HG03469 (cell line): ENCODE measurements at regions not wholly inside any gene's neighbourhood (a gene's known extent, or its start where the extent isn't known, plus 50 kb on each side); places are given as distances from the start of the nearest gene placed in this dataset.

Source experiments
- ATAC-seq: cut with Tn5 transposase; IDR thresholded peaks from one replicate; pipeline ENCODE4 v1.9.1; 2021; ENCODE audit warnings: mild to moderate bottlenecking, moderate library complexity, moderate number of reproducible peaks; ENCODE audit not compliant: unreplicated experiment

DNA sequence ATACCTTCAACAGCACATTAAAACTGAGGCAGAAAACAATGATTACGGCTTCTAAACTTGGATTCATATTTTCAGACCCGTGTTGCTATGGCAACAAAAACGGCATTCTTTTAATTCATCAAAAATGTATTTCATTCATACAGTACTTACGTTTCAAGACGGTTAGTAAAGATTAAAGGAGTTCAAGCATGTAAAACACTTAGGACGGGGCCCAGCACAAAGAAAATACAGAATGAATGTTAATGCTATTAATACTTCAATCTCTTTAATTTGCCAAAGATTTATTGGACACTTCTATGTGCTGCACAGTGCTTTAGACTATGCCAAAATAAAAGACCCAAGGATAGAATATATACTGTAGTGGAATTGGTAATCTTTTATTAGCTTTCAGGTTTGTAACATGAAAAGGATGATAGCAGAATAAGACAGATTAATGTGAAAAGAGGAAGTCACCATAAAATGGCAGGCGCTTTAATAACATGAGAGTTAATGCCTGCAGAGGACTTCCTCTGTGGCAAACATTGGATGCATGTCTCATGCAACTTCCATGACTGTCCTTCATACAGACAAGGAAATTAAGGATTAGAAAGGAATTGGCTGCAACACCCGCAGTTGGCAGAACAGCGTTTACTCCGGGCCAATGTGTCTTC lies 201.6 kb upstream of the KLF6 start:
- no peak for ATAC-seq

GRCh38 chr10:3982746-3983442 lies 197.9 kb upstream of the KLF6 start:
- ATAC-seq = no peak

- ATAC-seq = no peak
Measured at GRCh38 chr10:3981300-3981699, 196.3 kb upstream of the KLF6 start.

- ATAC-seq = no peak
Measured at GRCh38 chr10:3980660-3981059, 195.7 kb upstream of the KLF6 start.

DNA sequence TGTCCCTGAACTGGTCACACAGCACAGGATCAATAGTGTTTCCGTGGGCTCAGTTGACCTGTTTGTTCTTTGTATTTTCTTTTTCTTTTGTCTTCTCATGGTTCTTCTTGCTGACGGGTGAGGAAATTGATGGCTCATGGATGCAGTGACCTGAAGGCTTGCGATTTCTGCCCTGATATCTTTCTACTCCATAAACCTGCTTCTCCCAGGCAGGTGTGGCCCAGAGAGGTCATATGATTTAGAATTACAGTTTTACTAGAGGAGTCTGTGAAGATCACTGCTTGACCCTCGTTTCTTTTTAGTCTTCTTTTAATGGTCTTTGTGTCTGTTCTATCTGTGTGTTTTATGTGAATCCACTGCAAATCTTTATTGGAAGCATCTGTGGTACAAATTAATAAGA lies 195.1 kb upstream of the KLF6 start:
- ATAC-seq = no peak

DNA sequence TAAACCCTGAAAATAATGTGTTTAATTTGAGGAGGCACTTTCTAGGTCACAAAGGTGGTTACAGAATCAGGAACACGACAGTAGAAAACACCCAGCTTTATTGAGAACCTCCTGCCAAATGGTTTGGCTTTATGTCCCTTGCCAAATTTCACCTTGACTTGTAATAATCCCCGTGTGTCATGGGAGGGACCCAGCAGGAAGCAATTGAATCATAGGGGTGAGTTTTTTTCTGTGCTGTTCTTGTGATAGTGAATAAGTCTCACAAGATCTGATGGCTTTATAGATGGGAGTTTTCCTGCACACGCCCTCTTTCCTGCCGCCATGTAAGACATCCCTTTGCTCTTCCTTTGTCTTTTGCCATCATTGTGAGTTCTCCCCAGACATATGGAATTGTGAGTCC lies 193.8 kb upstream of the KLF6 start:
- no peak for ATAC-seq

- no peak for ATAC-seq
Measured at GRCh38 chr10:3978174-3978573, 193.2 kb upstream of the KLF6 start.

GRCh38 chr10:3977761-3978160 lies 192.8 kb upstream of the KLF6 start:
- no peak for ATAC-seq

DNA sequence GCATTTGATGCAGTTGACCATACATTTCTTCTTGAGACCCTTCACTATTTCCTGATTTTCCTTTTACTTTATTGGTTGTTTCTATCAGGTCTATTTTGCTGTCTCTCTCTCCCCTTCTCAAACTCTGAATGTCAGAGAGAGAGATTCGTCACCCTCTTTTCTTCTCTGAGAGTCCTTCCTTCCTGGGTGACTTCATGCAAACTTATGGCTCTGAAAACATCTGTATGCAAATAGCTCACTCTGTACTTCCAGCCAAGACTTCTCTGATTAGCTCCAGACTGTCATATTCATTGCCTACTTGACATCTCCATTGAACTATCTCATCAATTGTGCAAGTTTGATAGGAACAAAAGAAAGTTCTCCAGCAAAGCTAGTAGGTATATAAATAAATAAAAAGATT lies 191.7 kb upstream of the KLF6 start:
- ATAC-seq = no peak

DNA sequence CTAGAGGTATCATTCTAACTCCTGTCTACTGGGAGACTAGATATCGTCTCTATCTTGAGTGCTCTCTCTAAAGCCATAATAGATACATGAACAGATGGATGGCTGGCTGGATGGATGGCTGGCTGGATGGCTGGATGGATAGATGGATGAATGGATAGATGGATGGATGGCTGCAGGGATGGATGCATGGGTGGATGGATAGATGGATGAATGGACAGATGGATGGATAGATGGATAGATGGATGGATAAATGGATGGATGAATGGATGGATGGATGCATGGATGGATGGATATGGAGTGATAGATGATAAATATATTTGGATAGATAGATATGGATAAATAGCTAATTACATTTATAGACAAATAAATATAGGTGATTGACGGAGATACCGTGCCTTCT lies 191.2 kb upstream of the KLF6 start:
- no peak for ATAC-seq

DNA sequence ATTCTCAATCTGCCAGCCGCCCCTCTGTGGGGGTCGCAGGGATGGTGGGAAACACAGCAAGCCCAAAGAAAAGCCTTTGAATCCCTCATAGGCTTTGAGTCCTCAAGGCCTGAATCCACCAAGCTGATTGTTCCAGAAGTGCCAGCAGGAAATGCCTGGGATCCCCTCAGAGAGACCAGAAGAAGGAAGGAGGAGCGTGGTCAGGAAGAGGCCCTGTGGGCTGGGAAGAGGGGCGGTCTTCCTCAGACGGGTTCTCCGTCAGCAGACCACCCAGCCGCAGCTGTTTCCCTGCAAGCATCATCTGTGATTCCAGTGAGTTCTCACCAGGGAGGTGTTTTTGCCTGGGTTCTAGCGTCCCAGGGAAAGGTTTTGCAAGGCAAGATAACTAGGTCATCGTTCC lies 190.0 kb upstream of the KLF6 start:
- no peak for ATAC-seq

GRCh38 chr10:3972460-3973301 lies 187.7 kb upstream of the KLF6 start:
- no peak for ATAC-seq

DNA sequence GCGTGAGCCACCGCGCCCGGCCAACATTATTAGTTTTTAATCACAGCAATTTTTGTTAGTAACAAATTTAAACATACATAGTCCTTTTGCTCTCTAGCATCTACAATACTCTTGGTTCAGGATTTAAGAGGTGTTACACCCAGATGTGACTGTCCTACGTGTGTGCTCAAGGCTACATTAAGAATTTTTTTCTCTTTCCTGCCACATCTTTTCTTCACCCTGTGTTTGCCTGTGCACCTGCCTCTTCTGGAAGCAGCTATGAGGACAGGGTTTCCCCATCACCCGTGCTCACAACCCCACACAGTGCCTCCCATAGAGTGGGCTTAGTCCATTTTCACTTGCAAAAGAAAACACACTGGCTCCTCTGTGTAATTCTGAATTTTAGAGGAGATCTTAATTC lies 186.7 kb upstream of the KLF6 start:
- ATAC-seq = no peak

- no peak for ATAC-seq
Measured at GRCh38 chr10:3969876-3970666, 185.1 kb upstream of the KLF6 start.

- ATAC-seq = no peak
Measured at GRCh38 chr10:3968727-3969126, 183.7 kb upstream of the KLF6 start.

GRCh38 chr10:3964516-3964915 lies 179.5 kb upstream of the KLF6 start:
- ATAC-seq = no peak

GRCh38 chr10:3963191-3963673 lies 178.2 kb upstream of the KLF6 start:
- ATAC-seq = no peak

DNA sequence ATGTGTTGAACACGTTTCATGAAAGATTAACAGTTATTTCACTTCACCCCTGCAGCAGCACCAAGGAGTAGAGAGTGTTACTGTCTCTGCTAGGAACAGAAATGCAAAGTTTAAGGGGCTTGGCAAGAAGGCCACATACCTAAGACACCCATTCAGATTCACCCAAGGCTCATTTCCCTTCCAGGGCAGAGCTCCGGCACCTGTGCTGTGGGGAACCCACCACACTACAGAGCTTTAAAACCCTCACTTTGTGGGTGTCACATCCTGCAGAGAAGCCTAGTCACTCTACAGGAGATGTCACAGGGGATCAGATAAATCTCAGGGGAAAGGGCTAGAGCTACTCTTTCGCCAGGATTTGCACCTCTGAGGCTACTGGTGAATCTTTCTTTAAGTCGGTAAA lies 176.1 kb upstream of the KLF6 start:
- no peak for ATAC-seq

GRCh38 chr10:3960496-3960895 lies 175.5 kb upstream of the KLF6 start:
- ATAC-seq = no peak

DNA sequence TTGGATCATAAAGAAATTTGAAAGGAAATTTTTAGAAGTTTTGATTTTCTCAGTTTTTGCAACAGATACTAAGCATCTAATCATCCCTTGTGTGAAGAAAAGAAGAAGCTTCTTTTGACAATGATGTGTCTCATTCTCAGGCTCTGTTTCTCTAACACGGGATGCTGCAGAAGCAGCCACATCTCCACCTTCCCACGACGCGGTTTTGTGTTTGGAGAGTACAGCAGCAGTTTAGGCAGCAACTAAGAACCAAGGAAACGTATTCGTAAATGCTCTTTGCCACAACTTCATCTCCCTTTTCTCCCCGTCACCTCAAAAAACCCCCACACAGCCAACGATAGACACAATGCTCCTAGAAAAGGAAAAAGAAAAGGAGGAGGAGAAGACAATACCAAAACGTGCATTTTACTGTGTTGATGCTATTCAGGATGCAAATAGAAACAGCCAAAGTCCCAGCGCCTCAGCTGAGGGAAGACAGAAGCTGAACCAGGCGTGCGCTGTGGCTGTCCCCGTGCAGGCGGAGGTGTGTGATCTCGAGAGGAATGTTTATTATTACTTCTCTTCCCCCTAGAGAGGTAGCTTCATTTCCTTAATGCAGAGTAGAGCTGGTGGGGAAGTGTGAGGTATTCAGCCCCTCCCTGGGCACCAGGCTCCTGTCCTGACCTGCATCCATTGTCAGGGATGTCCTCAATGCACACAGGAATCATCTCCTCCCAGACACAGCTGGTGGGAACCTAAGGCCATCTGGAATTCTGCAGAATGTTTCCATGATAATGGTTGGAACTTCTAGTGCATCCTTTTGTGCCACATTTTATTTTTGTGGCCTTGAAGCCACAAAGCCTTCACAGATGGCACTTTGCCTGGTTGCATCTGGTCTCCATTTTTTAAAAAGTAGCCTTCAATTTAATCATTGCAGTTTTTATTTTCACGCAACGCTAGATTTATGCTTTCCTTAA lies 174.6 kb upstream of the KLF6 start:
- ATAC-seq = no peak
